ENCODE measurements at regions not wholly inside any gene's neighbourhood (a gene's known extent, or its start where the extent isn't known, plus 50 kb on each side); places are given as distances from the start of the nearest gene placed in this dataset.
"Not testable (repeated sequence)": the region's sequence is repeated elsewhere in the genome, so short reads cannot be mapped to it uniquely, and the experiment has no call there.

- not testable (repeated sequence) for H3K9ac ChIP-seq (ENCODE audit: low read depth in 1 of 2, low read length in 2 of 2); H3K36me3 ChIP-seq (ENCODE audit: control insufficient read depth in 2 of 2, insufficient read depth in 2 of 2, low read length in 2 of 2); H3K4me3 ChIP-seq (ENCODE audit: low read length in 2 of 2); H3K27me3 ChIP-seq (ENCODE audit: control insufficient read depth in 2 of 2, insufficient read depth in 2 of 2, low read length in 2 of 2); H3K4me1 ChIP-seq (ENCODE audit: control insufficient read depth in 2 of 2, insufficient read depth in 2 of 2, low read length in 2 of 2); H3K27ac ChIP-seq (ENCODE audit: low read depth in 2 of 2, low read length in 2 of 2); H3K9me3 ChIP-seq (ENCODE audit: control insufficient read depth in 2 of 2, low read length in 2 of 2)
These were observed 53.2 kb upstream of the TERB2 start for GRCh38 chr15:44903281-44903680.

GRCh38 chr15:44904651-44905340 lies 51.7 kb upstream of the TERB2 start:
- H3K27me3 ChIP-seq (ENCODE audit: control insufficient read depth in 2 of 2, insufficient read depth in 2 of 2, low read length in 2 of 2); H3K4me1 ChIP-seq (ENCODE audit: control insufficient read depth in 2 of 2, insufficient read depth in 2 of 2, low read length in 2 of 2); H3K27ac ChIP-seq (ENCODE audit: low read depth in 2 of 2, low read length in 2 of 2); H3K4me3 ChIP-seq (ENCODE audit: low read length in 2 of 2); H3K9me3 ChIP-seq (ENCODE audit: control insufficient read depth in 2 of 2, low read length in 2 of 2); H3K36me3 ChIP-seq (ENCODE audit: control insufficient read depth in 2 of 2, insufficient read depth in 2 of 2, low read length in 2 of 2); H3K9ac ChIP-seq (ENCODE audit: low read depth in 1 of 2, low read length in 2 of 2): not testable (repeated sequence)

Data from mucosa of rectum (tissue), 2 donors.